Rectal smooth muscle tissue (tissue), 1 donor: ENCODE measurements at regions not wholly inside any gene's neighbourhood (a gene's known extent, or its start where the extent isn't known, plus 50 kb on each side); places are given as distances from the start of the nearest gene placed in this dataset.
"Not testable (repeated sequence)": the region's sequence is repeated elsewhere in the genome, so short reads cannot be mapped to it uniquely, and the experiment has no call there.

Experiments used
- H3K27ac ChIP-seq: one replicate; pipeline ENCODE4 v1.7.0; 2013; ENCODE audit warnings: low read depth, low read length, inconsistent platforms
- H3K27me3 ChIP-seq: one replicate; pipeline ENCODE4 v1.7.0; 2013; ENCODE audit warnings: low read length; ENCODE audit not compliant: control insufficient read depth, insufficient read depth
- H3K36me3 ChIP-seq: one replicate; pipeline ENCODE4 v1.7.0; 2013; ENCODE audit warnings: low read length; ENCODE audit not compliant: control insufficient read depth, insufficient read depth
- H3K4me1 ChIP-seq: one replicate; pipeline ENCODE4 v1.7.0; 2013; ENCODE audit warnings: low read length; ENCODE audit not compliant: control insufficient read depth, insufficient read depth
- H3K4me3 ChIP-seq: one replicate; pipeline ENCODE4 v1.7.0; 2013; ENCODE audit warnings: low read length
- H3K9ac ChIP-seq: one replicate; pipeline ENCODE4 v1.7.0; 2013; ENCODE audit warnings: low read length

DNA sequence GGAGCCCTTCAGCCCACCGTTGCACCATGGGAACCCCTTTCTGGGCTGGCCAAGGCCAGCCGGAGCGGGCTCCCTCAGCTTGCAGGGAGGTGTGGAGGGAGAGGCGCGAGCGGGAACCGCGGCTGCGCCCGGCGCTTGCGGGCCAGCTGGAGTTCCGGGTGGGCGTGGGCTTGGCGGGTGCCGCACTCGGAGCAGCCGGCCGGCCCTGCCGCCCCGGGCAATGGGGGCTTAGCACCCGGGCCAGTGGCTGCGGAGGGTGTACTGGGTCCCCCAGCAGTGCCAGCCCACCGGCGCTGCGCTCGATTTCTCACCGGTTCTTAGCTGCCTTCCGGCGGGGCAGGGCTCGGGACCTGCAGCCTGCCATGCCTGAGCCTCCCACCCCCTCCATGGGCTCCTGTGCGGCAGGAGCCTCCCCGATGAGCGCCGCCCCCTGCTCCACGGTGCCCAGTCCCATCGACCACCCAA lies 949.8 kb downstream of the NR2F1-AS1 start:
- H3K27me3 ChIP-seq, H3K4me1 ChIP-seq, H3K4me3 ChIP-seq, H3K9ac ChIP-seq, H3K36me3 ChIP-seq, H3K27ac ChIP-seq: not testable (repeated sequence)

GRCh38 chr5:92629574-92629973 lies 951.4 kb downstream of the NR2F1-AS1 start:
- no peak overlapping the region for H3K27ac ChIP-seq
- H3K9ac ChIP-seq: no peak overlapping the region
- no peaks in the 10 kb centered on the region for H3K36me3 ChIP-seq
- no peaks in the 10 kb centered on the region for H3K27me3 ChIP-seq
- no peak overlapping the region for H3K4me3 ChIP-seq
- no peaks in the 10 kb centered on the region for H3K4me1 ChIP-seq

DNA sequence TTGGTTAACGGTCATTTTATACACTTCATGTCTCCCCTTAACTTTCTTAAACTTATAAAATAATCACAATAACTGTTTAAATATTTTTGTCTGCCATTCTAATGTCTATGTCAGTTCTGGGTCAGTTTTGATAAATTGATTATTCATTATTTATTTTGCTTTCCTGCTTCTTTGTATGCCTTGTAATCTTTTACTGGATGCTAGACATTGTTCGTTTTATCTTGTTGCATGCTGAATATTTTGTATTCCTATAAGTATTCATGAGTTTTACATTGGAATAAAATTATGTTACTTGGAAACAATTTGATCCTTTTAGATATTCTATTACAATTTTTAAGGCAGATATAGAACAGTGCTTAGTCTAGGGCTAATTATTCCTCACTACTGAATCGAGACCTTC lies 952.0 kb downstream of the NR2F1-AS1 start:
- Histone ChIP-seq H3K27me3 (no peaks in the 10 kb centered on the region), H3K36me3 (no peaks in the 10 kb centered on the region), H3K27ac (no peak overlapping the region), H3K4me1 (no peaks in the 10 kb centered on the region), H3K4me3 (no peak overlapping the region), H3K9ac (no peak overlapping the region)

GRCh38 chr5:92627186-92627585 lies 953.8 kb downstream of the NR2F1-AS1 start:
- Histone ChIP-seq H3K36me3 (no peaks in the 10 kb centered on the region), H3K27ac (no peak overlapping the region), H3K4me1 (no peaks in the 10 kb centered on the region)

GRCh38 chr5:92616085-92616484 lies 964.9 kb downstream of the NR2F1-AS1 start:
- H3K9ac ChIP-seq: no peak overlapping the region

More at GRCh38 chr5:92627186-92627585, 953.8 kb downstream of the NR2F1-AS1 start:
- H3K4me3 ChIP-seq: no peak overlapping the region
- no peaks in the 10 kb centered on the region for H3K27me3 ChIP-seq
- H3K9ac ChIP-seq: no peak overlapping the region

GRCh38 chr5:92613546-92613945 lies 967.5 kb downstream of the NR2F1-AS1 start:
- H3K4me3 ChIP-seq: no peak overlapping the region
- no peak overlapping the region for H3K27ac ChIP-seq
- no peak overlapping the region for H3K9ac ChIP-seq
- no peaks in the 10 kb centered on the region for H3K36me3 ChIP-seq
- H3K27me3 ChIP-seq: no peaks in the 10 kb centered on the region
- no peaks in the 10 kb centered on the region for H3K4me1 ChIP-seq

More at GRCh38 chr5:92616085-92616484, 964.9 kb downstream of the NR2F1-AS1 start:
- no peaks in the 10 kb centered on the region for H3K27me3 ChIP-seq
- H3K36me3 ChIP-seq: no peaks in the 10 kb centered on the region
- H3K4me3 ChIP-seq: no peak overlapping the region
- no peak overlapping the region for H3K27ac ChIP-seq
- no peaks in the 10 kb centered on the region for H3K4me1 ChIP-seq

DNA sequence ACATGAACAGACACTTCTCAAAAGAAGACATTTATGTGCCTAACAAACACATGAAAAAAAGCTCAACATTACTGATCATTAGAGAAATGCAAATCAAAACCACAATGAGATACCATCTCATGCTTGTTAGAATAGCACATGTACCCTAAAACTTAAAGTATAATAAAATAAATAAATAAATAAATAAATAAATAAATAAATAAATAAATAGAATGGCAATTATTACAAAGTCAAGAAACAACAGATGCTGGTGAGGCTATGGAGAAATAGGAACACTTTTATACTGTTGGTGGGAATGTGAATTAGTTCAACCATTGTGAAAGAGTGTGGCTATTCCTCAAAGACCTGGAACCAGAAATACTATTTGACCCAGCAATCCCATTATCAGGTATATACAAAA lies 970.6 kb downstream of the NR2F1-AS1 start:
- H3K36me3 ChIP-seq, H3K4me1 ChIP-seq, H3K4me3 ChIP-seq, H3K27me3 ChIP-seq, H3K27ac ChIP-seq, H3K9ac ChIP-seq: not testable (repeated sequence)

DNA sequence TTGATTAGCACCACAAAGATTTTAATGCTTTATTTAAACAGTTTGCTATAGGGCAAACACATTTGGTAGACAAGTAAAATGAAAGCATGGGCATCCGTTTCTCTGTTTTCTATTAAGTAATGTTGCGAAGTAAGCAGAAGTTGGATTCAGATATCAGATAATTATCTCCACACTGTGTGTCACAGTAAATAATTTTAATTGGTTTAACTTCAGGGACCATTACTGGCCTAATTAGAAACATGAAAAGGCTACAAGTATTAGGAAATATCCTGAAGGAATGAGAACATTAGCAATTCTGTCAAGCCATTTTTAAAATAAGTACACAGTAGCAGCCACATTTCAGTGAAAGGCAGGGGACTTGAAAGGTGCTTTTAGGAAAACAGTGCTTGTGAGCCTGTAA lies 975.4 kb downstream of the NR2F1-AS1 start:
- Histone ChIP-seq H3K9ac (no peak overlapping the region), H3K4me3 (no peak overlapping the region), H3K27ac (no peak overlapping the region), H3K4me1 (no peaks in the 10 kb centered on the region), H3K27me3 (no peaks in the 10 kb centered on the region), H3K36me3 (no peaks in the 10 kb centered on the region)

- no peak overlapping the region for H3K27ac ChIP-seq
- H3K27me3 ChIP-seq: no peaks in the 10 kb centered on the region
- H3K4me1 ChIP-seq: no peaks in the 10 kb centered on the region
- H3K4me3 ChIP-seq: no peak overlapping the region
- H3K36me3 ChIP-seq: no peaks in the 10 kb centered on the region
- no peak overlapping the region for H3K9ac ChIP-seq
Measured at GRCh38 chr5:92599217-92599810, 981.7 kb downstream of the NR2F1-AS1 start.

DNA sequence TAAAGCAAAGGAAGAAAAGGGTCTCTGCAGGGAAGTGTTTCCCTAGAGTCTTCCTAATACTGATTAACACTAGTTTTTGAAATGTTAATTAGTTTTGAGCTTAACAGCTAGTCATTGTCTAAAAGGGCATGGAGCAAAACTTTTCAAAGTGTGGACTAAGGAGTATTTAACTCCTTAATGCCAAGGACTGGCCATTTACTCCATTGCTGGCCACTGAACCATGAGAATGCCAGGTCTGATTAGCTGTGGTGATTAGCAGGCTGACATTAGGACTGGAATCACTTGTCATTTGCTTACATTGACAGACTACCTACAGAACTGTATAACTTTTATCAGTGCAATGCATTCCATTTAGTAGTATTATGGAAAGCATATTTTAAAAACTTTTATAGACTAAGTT lies 987.0 kb downstream of the NR2F1-AS1 start:
- no peaks in the 10 kb centered on the region for H3K4me1 ChIP-seq
- no peaks in the 10 kb centered on the region for H3K36me3 ChIP-seq
- H3K27ac ChIP-seq: no peak overlapping the region

DNA sequence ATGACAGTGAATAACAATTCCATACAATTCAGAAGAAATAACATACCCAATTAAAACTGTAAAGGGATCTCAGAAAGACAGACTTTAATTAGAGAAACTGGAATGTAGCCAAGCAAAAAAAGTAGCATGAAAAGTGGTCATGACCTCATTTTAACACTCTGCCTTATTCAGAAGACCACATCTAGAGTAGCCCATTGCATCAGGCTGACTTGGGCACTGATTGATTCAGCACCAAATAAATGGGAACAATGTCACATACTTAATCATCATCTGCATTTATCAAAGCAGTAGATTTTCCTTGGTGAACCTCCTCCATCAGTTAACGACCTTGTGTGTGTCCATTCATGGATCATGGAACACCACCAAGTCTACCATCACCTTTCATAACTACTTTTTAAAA lies 992.1 kb downstream of the NR2F1-AS1 start:
- Histone ChIP-seq H3K36me3 (no peaks in the 10 kb centered on the region), H3K4me1 (no peaks in the 10 kb centered on the region), H3K4me3 (no peak overlapping the region), H3K27me3 (no peaks in the 10 kb centered on the region), H3K27ac (no peak overlapping the region), H3K9ac (no peak overlapping the region)

More for the DNA sequence above, 987.0 kb downstream of the NR2F1-AS1 start:
- Histone ChIP-seq H3K4me3 (no peak overlapping the region), H3K9ac (no peak overlapping the region), H3K27me3 (no peaks in the 10 kb centered on the region)

DNA sequence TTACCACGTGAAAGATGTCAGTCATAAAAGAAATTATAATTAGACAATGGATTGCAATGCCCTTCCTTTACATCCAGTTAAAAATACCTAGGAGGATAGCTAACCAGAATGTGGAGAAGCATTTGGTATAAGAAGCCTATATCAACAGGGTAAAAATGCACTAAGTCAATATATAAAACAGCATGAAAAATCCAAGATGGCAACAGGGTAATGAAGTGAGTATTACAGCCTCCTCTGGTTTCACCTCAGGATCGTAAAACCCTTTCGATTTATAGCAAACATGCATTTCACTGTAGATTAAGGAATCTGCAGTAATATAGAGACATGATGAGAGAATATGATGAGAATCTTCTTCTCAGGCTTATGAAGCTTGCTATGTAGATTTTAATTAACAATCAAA lies 999.3 kb downstream of the NR2F1-AS1 start:
- Histone ChIP-seq H3K27me3 (no peaks in the 10 kb centered on the region), H3K9ac (no peak overlapping the region), H3K36me3 (no peaks in the 10 kb centered on the region), H3K4me3 (no peak overlapping the region), H3K4me1 (no peaks in the 10 kb centered on the region), H3K27ac (no peak overlapping the region)

- H3K9ac ChIP-seq: no peak overlapping the region
- no peaks in the 10 kb centered on the region for H3K36me3 ChIP-seq
- H3K27me3 ChIP-seq: no peaks in the 10 kb centered on the region
Measured at GRCh38 chr5:92581249-92581648, 999.8 kb downstream of the NR2F1-AS1 start.

More at GRCh38 chr5:92581249-92581648, 999.8 kb downstream of the NR2F1-AS1 start:
- no peak overlapping the region for H3K27ac ChIP-seq
- H3K4me3 ChIP-seq: no peak overlapping the region
- H3K4me1 ChIP-seq: no peaks in the 10 kb centered on the region
